ENCODE measurements at regions not wholly inside any gene's neighbourhood (a gene's known extent, or its start where the extent isn't known, plus 50 kb on each side); places are given as distances from the start of the nearest gene placed in this dataset.

DNA sequence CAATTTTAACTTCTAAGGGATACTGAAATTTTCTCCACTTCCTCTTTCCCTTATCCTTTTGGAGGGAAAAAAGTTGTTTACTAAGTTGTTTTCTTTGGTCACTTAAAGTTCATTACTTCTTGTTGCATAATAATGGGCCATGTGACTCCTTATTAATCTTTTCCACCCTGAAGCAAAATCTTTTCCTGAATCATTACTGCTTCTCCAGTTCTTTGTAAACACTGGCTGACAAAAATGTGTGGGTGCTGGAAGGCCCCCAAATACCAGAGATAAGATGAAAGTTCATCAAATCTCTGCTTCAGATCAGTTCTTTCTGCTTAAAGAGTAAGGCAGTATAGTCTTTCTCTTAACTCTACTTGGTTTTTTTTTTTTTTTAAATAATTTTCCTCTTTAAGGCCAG is 108.9 kb upstream of the NHS start:
- TF ChIP-seq, protein P1, sequence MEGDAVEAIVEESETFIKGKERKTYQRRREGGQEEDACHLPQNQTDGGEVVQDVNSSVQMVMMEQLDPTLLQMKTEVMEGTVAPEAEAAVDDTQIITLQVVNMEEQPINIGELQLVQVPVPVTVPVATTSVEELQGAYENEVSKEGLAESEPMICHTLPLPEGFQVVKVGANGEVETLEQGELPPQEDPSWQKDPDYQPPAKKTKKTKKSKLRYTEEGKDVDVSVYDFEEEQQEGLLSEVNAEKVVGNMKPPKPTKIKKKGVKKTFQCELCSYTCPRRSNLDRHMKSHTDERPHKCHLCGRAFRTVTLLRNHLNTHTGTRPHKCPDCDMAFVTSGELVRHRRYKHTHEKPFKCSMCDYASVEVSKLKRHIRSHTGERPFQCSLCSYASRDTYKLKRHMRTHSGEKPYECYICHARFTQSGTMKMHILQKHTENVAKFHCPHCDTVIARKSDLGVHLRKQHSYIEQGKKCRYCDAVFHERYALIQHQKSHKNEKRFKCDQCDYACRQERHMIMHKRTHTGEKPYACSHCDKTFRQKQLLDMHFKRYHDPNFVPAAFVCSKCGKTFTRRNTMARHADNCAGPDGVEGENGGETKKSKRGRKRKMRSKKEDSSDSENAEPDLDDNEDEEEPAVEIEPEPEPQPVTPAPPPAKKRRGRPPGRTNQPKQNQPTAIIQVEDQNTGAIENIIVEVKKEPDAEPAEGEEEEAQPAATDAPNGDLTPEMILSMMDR (IDR thresholded peaks at IDR 0.05) = no peak
- TF ChIP-seq POLR2AphosphoS5 (IDR thresholded peaks at IDR 0.05; ENCODE audit: insufficient read depth in 1 of 2, low read depth in 1 of 2) (no peak), POLR2A (IDR thresholded peaks at IDR 0.05) (no peak)
